ENCODE measurements at regions not wholly inside any gene's neighbourhood (a gene's known extent, or its start where the extent isn't known, plus 50 kb on each side); places are given as distances from the start of the nearest gene placed in this dataset. TPM values are rescaled to one million over a fixed set of nuclear protein-coding genes. Genes with fewer than 3 reads are reported as not detected.

DNA sequence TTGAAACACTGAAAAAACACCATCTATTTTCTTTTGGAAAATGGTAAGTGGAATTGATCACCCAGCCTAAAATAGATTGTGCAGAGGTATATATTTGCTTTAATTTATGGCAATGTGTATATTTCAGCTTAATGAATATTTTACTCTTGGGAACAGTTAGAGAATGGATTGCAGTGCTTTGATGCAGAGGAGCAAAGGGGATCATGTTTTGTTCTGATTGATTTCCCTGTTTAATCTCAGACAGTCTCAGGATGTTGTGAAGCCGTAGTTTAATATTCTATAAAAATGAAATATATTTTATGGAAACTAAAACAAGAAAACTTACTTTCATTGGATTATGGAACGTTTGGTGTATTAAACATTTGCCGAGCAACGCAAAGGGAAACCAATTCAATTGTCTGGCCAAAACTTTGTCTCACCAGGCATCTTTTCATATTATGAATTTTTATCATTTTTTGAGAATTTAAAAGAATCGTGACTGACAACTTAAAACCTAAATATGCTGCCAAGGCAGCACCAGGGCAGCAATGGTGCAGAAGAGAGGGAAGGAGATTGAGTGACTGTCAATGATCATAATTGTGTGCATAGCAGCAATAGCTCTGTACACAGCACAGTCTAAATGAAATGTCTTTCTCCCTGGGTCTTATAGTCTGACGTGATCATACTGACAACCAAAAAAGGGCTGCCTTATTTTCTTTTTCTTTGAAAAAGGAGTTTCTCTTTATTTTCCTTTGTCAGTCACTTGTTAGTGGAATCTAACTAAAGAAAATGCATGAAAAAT is 105.5 kb upstream of the EPHA7 start:
- no peak for DNase-seq

DNA sequence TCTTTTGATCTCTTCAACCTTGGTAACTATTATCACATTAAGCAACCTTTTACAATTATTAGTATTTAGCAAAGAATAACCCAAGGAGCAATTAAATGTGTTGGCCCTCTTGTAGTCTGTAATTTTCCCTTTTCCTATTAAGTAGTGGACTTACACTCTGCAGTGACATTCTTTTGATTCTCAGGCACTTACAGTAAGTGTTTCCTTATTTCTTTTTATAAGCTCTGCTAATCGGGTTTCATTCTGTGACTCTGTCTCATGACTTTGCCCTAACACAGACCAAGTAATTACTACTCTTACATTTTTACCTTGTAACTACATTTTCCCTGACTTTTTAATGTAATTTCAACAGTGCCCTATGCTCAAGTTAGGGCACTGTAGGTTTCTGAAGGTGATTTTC is 104.0 kb upstream of the EPHA7 start:
- DNase-seq: no peak

DNA sequence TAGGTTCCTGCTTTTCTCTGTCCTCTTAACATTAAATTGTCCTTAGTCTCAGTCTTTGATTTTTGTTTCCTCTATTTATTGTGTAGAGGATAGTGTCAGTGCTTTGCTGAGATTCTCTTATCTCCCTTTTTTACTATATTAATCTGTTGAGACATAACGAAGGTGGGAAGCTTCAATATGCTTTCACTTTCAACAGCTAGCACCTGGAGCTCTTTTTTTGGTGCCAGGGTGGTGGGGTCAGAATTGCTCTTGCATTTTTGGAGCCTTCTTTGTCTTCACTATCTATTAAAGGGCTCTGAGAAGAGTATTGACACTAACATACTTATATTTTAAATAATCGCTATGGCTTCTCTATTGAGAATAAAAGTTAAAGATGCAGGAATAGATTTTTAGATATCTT is 97.1 kb upstream of the EPHA7 start:
- DNase-seq: no peak

DNA sequence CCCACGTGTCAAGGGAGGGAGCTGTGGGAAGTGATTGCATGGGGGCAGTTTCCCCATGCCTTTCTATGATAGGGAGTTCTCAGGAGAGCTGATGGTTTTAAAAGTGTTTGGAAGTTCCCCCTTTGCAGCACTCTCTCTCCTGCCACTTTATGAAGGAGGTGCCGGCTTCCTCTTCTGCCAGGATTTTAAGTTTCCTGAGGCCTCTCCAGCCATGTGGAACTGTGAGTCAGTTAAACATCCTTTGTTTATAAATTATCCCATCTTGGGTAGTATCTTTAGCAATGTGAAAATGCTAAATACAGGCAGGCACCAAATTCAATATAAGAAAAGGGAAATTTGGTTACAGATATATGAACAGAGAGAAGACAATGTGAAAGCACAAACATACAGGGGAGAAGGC is 96.4 kb upstream of the EPHA7 start:
- no peak for DNase-seq

DNA sequence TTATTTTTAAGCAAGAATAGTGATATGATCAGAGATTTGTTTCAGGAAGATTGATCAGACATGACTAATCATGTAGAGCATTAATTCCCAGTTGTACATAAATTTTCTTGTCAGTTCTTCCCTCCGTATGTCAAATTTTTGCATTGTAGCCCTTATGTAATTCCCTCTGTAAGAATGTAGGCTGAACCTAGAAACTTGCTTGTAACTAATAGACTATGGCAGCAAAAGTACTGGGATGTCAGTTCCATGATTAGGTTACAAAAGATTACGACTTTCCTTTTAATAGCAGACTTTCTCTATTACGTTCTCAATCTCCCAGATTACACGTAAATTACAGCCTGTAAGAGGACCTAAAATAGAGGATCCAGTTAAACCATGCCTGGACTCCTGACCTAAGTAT is 79.4 kb upstream of the EPHA7 start:
- DNase-seq: no peak

DNA sequence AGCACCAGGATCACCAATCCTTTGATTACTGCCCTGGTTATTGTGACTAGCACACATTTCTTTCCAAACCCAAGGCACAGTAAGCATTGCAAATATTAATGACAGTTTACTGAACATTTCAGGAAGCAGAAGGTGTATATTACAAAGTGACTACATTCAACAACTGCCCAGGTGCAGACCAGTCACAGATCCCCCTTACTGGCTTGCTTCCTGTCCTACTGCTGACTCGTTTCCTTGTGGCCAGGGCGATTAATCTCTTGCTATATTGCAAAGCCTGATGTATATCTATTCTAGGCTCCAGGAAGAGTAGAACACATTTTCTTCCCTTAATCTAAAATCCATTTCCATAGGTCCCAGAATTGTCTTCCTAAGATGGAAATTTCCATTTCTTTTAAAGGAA is 77.2 kb upstream of the EPHA7 start:
- no peak for DNase-seq

DNA sequence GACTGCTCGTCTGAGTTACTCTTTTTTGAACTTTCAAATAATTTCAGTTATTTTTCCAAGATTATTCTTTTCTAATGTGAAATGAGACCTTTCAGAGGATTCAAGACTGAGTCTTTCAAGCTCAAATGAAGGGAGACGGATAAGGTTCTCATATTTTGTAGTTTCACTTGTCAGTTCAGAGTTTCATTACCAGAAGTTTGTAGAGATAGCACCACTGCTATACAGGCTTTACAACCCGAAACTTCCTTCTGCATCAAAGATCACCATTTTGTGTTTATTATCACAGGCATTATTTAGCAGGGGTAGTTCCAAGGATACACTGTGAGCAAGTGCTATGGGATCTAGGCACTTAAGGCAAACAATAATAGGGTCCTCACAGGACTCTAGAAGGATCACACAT is 74.7 kb upstream of the EPHA7 start:
- no peak for DNase-seq

DNA sequence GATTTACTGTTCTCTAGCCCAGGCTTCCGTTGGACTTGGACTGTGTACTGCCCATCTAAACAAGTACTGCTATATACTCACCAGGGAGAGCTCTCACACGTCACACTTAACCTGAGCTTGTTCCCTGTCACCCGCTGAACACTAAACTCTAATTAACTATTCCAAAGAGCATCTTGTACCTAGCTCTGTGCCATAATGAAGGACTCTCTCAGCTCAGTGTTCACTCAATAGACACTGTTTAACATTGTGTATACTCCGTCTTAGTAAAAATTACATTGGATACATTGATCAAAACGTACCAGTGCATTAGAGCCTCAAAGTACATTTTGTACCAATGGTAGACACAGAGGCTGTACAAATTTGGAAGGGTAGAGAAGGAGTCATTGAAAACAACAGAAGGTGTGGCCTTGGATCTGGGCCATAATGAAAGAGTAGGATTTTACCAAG is 55.4 kb upstream of the EPHA7 start:
- no peak for DNase-seq

DNA sequence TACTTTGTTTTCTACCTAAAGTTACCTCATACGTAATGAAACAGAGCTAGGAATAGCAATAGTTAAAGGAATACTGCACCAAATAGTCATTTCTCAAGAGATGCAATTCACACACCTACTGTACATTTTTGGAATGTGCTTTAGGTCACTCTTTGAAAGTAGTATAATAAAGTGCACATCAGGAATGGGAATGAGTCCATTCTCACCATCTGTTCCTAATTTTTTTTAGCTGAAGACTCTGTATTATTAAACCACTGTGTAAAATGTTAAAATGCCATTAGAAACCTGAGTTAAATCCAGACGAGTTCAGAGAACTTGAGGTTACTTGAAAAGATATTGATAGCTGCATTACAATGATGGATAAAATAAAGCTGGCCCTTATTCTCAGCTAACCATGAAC is 51.9 kb upstream of the EPHA7 start:
- no peak for DNase-seq

Small RNA genes lying in the stretch of these regions (small RNA-seq; reads per million reads assigned to genes)
- gene AL078595.1 (ENCODE audit: low replicate concordance): not detected
- 0.14 reads per million for gene RF00425 (ENCODE audit: low replicate concordance)

All from skin of body (tissue), 2 donors.